GM21526 (cell line): ENCODE measurements at regions not wholly inside any gene's neighbourhood (a gene's known extent, or its start where the extent isn't known, plus 50 kb on each side); places are given as distances from the start of the nearest gene placed in this dataset.
"Not testable (repeated sequence)": the region's sequence is repeated elsewhere in the genome, so short reads cannot be mapped to it uniquely, and the experiment has no call there.

ENCODE experiments used
- ATAC-seq: cut with Tn5 transposase; IDR thresholded peaks from one replicate; pipeline ENCODE4 v1.9.1; 2021; ENCODE audit warnings: moderate library complexity; ENCODE audit not compliant: unreplicated experiment, low FRiP score

DNA sequence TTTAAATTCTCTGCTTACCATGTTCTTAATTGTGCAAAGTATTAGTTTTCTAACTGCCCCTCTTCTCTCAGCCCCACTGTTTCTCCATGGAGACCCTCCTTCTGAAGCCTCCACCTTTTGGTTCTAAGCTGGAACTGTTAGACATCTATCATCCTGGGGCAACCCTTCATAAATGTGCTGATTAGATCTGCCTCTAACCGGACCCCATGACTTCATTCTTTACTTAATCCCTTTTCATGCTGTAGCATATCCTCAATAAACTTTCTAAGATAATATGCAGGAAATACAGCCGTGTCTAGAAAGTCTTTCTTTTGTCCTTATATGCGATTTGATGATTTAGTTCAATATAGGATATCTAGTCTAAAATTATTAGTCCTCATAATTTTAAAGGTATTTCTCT, 1020.1 kb downstream of the ADGRL2 start:
- ATAC-seq: no peak

DNA sequence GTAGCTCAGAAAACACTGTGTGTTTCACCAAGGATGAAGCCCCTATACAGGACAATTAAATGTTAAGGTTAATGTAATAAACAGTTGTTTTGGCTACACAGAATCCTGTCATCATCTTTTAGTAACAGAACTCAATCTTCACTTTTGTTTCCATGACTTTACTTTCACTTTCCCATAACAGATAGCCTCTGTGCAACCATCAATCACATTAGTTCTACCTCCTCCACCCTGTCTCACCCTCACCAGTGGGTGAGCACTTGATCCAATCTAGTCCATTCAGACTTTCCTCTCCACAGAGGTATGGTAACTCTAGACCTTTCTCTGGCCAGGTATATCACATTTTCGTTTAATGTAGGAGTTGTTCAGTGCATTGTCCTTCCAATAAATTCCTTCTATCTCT, 1018.5 kb downstream of the ADGRL2 start:
- no peak for ATAC-seq

DNA sequence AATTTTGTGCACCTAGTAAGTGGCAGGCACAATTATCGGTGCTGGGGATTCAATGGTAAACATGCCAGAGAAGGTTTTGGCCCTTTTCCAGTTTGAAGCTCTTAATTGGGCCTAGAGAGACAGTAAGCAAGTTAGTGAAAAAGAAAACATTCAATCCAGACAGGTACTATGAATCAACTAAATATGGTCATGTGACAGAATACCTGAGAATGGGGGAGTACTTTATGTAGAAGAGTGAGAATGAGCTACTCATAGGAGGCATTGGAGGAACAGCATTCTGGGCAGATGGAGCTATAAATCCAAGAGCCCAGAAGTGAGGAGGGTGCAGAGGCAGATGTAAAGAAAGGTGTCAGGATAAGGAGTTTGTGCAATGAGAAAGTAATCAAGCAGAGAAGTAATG, 1017.9 kb downstream of the ADGRL2 start:
- no peak for ATAC-seq

DNA sequence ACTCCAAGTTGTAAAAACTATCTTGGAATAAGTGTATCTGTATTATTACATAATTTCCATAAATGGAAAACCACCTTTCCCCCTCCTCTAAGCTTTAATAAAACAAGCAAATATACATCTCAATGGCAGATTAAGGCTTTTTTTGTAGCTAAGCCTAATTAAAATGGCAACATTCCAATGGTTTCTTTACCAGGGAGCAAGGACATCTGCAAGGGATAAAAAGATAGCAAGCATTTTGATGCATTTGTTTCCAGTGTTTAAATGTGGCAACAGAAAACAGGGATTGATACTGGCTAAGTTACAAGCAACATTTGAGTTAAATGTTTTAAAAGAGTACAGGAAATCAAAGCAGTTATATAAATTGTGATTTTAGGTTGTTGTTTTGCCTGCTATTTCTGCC, 1012.7 kb downstream of the ADGRL2 start:
- no peak for ATAC-seq

GRCh38 chr1:82810601-82811000, 1009.9 kb downstream of the ADGRL2 start:
- ATAC-seq: no peak

DNA sequence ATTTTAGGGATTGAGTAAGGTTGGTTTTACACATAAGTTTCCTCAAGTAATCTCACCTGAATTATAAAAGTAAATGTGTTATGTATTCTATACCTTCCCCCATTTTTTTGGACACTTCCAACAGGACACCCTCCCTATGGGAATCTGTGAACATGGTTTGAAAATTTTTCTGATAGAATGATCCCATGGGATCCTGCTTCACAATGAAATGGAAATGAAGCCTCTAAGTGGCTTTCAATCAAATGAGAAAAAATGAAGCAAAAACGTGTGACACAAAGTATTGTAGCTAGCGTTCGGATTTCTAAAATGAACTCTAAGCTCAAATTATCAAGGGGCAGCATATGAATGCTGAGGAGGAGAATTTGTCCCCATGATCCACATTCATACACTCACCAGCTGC, 1006.8 kb downstream of the ADGRL2 start:
- no peak for ATAC-seq

- ATAC-seq: no peak
These were observed 1005.4 kb downstream of the ADGRL2 start for GRCh38 chr1:82806133-82806532.

GRCh38 chr1:82801176-82801575, 1000.4 kb downstream of the ADGRL2 start:
- no peak for ATAC-seq

DNA sequence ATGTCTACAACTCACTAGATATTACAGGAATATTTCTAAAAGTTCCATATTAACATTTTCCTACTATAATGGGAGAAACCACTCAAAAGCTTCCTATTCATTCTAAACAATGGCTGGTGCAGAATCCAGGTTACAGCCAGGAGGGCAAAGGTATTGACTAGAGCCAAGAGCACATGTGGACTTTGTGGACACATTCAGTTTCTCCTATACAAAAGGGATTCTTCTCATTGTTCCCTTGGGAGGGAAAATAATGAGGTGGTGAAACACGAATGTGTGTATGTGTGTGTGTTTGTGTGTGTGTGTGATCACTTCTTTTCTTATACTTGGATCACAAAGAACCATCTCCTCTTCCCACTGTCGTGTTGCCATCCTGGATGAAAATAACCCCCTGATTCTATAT, 1000.0 kb downstream of the ADGRL2 start:
- ATAC-seq: no peak

- ATAC-seq: no peak
These were observed 998.5 kb downstream of the ADGRL2 start for GRCh38 chr1:82799261-82799660.

DNA sequence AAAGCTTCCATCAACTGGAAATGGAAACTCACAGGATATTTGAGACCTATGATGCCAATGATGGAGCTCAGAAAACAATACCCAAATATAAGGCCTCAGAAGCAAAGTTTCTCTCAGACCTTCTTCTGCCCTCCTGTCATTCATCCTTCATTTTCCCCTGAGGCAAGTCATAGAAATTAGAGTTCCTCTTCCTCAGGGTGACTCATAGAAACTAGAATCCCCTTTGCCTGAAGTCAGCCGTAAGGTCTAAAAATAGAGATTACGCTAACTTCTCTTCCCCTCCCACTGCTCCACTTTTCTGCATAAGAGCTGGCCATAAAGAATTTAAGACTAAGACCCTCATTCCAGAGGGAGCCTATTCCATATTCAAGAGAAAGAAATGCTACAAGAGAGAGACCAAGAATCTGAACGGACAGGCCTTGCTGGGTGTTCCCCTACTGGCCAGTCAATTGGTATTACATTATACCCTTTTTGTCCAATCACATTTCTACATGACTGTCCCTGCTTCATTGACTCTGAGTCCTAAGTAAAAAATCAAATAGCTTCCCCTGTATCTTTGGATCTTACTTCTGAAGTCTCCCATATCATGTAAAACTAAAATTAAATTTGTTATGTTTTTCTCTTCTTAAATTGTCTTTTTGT, 994.9 kb downstream of the ADGRL2 start:
- no peak for ATAC-seq

GRCh38 chr1:82792151-82792550, 991.4 kb downstream of the ADGRL2 start:
- ATAC-seq: no peak

- ATAC-seq: no peak
These were observed 989.8 kb downstream of the ADGRL2 start for GRCh38 chr1:82790556-82790955.

- no peak for ATAC-seq
These were observed 987.9 kb downstream of the ADGRL2 start for GRCh38 chr1:82788660-82789059.

DNA sequence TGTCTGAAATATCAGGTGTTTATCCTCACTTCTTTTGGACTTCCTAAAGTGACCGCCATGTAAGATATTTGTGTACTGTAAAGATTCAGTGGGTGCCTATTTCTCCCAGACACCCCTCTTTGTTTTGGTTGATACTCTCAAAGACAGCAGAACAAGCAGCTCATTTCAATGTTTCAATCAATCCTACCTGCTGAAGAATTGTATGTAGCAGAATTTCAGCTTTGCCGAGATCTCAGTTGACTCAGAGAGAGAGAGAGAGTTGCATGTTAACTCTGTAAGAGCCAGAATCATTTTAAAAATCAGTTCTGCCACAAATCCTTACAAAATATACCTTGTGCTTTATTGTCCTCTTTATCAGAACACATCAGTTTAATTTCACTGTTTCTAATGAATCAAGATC, 987.3 kb downstream of the ADGRL2 start:
- ATAC-seq: no peak

DNA sequence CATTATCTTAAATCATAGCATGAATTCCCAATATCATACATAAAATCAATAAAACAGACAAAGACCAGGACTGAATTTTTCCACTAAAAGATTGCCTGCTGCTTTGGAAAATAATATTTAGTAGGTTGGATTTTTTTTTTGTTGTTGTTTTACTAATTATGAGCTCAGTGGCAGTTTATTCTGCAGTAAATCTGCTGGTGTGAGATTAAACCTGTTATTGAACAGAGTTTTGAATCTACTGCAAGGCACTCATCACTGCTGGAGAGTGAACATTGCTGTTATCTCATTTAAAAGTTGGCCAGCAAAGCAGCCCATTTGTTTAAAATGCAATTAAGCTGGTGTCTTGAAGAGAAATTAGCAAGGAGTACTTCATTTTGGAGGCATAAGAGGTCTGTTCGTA, 986.1 kb downstream of the ADGRL2 start:
- no peak for ATAC-seq

DNA sequence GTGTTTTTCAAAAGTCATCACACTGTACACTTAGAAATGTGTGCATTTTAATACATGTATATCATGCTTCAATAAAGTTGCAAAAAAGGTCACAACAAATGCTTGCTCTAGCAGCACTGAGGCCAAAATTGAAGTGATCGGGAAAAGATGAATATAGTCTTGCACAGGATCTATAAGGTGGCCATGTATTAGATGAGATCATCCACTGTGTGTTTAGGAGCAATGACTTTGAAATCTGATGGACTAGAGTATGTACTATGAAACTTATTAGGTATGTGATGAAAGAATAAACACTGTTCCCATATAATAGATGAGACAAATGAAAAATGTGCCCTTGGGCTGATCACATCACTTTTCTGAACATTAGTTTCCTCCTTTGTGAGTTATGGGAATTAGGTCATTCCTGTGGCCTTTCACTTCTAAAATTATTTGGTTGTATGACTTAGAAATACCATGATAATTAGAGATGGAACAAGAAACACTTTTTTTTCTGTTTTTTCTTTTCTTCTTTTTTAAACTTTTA, 984.6 kb downstream of the ADGRL2 start:
- ATAC-seq: no peak

GRCh38 chr1:82783044-82783443, 982.3 kb downstream of the ADGRL2 start:
- no peak for ATAC-seq

- ATAC-seq: no peak
These were observed 981.9 kb downstream of the ADGRL2 start for GRCh38 chr1:82782599-82782998.

- no peak for ATAC-seq
These were observed 977.9 kb downstream of the ADGRL2 start for GRCh38 chr1:82778612-82779011.

DNA sequence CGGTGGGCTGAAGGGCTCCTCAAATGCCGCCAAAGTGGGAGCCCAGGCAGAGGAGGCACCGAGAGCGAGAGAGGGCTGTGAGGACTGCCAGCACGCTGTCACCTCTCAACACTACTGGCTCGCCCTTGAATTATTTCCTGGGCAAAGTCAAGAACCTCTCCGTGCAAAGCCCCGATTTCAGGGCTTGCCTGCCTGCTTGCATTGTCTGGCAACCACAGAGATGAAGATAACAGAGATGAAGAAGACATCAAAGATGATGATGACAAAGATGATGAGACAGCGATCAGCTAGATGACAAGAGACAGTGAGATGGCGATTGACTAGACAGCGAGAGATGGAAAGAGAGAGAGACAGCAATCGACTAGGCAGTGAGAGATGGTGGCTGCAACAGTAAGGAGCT, 976.5 kb downstream of the ADGRL2 start:
- ATAC-seq: no peak

- ATAC-seq: not testable (repeated sequence)
These were observed 976.0 kb downstream of the ADGRL2 start for GRCh38 chr1:82776730-82777129.
